22Rv1 (cell line): ENCODE measurements at regions not wholly inside any gene's neighbourhood (a gene's known extent, or its start where the extent isn't known, plus 50 kb on each side); places are given as distances from the start of the nearest gene placed in this dataset.

ENCODE experiments used
- ZFX ChIP-seq: fragments of 450-650 bp; IDR thresholded peaks from 2 replicates; pipeline ENCODE4 v1.6.1; 2017; ENCODE audit warnings: antibody characterized with exemption, borderline replicate concordance
- TF ChIP-seq, protein P1 (sequence below): fragments of 450-650 bp; IDR thresholded peaks from 2 replicates; pipeline ENCODE4 v1.5.1; 2017; ENCODE audit warnings: mild to moderate bottlenecking

GRCh38 chr1:14182856-14183255, 415.6 kb upstream of the KAZN start:
- TF ChIP-seq, protein P1, sequence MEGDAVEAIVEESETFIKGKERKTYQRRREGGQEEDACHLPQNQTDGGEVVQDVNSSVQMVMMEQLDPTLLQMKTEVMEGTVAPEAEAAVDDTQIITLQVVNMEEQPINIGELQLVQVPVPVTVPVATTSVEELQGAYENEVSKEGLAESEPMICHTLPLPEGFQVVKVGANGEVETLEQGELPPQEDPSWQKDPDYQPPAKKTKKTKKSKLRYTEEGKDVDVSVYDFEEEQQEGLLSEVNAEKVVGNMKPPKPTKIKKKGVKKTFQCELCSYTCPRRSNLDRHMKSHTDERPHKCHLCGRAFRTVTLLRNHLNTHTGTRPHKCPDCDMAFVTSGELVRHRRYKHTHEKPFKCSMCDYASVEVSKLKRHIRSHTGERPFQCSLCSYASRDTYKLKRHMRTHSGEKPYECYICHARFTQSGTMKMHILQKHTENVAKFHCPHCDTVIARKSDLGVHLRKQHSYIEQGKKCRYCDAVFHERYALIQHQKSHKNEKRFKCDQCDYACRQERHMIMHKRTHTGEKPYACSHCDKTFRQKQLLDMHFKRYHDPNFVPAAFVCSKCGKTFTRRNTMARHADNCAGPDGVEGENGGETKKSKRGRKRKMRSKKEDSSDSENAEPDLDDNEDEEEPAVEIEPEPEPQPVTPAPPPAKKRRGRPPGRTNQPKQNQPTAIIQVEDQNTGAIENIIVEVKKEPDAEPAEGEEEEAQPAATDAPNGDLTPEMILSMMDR: no peak
- no peak for TF ChIP-seq ZFX
